Astrocyte of the cerebellum (primary cell): ENCODE measurements at regions not wholly inside any gene's neighbourhood (a gene's known extent, or its start where the extent isn't known, plus 50 kb on each side); places are given as distances from the start of the nearest gene placed in this dataset.

Source experiments
- DNase-seq: peaks from one replicate; pipeline ENCODE4 v3.0.0-alpha.2; 2011; ENCODE audit warnings: low read depth
- H3K4me3 ChIP-seq: 2 replicates; pipeline ENCODE4 v1.5.1; 2011; ENCODE audit warnings: mild to moderate bottlenecking, low read depth, low read length, moderate library complexity
- CTCF ChIP-seq: IDR thresholded peaks from 2 replicates; pipeline ENCODE4 v1.5.1; 2012; ENCODE audit warnings: low read length, low read depth, moderate library complexity, mild to moderate bottlenecking; ENCODE audit errors: missing control alignments
- in situ Hi-C: cut with HindIII; loops from 2 replicates; pipeline ENCODE4 v1.10.0; 2017; ENCODE audit warnings: low sequenced_read_pairs

- TF ChIP-seq CTCF = peak; percentile 24
Observed at GRCh38 chr14:22047115-22047514, 373.5 kb upstream of the OR4E1 start.

GRCh38 chr14:22046063-22046462 is 372.4 kb upstream of the OR4E1 start:
- in situ Hi-C loops = no loop called here
- TF ChIP-seq CTCF = no peak
- DNase-seq = no peak
- no peak overlapping the region for H3K4me3 ChIP-seq

More at GRCh38 chr14:22047115-22047514, 373.5 kb upstream of the OR4E1 start:
- no peak overlapping the region for H3K4me3 ChIP-seq
- in situ Hi-C loops = no loop called here
- no peak for DNase-seq

- TF ChIP-seq CTCF = no peak
- in situ Hi-C loops = no loop called here
Observed at GRCh38 chr14:22044193-22044592, 370.6 kb upstream of the OR4E1 start.

GRCh38 chr14:22040781-22041125 is 367.1 kb upstream of the OR4E1 start:
- no peak overlapping the region for H3K4me3 ChIP-seq
- TF ChIP-seq CTCF = no peak
- in situ Hi-C loops = no loop called here
- DNase-seq = no peak

More at GRCh38 chr14:22044193-22044592, 370.6 kb upstream of the OR4E1 start:
- no peak overlapping the region for H3K4me3 ChIP-seq
- no peak for DNase-seq

GRCh38 chr14:22039938-22040780 is 366.5 kb upstream of the OR4E1 start:
- TF ChIP-seq CTCF = peak; percentile 48
- H3K4me3 ChIP-seq = no peak overlapping the region
- DNase-seq = no peak
- in situ Hi-C loops = no loop called here

- no peak for TF ChIP-seq CTCF
- in situ Hi-C loops = no loop called here
- no peak for DNase-seq
Observed at GRCh38 chr14:22036541-22037239, 363.1 kb upstream of the OR4E1 start.

More at GRCh38 chr14:22036541-22037239, 363.1 kb upstream of the OR4E1 start:
- no peak overlapping the region for H3K4me3 ChIP-seq
